Mesodermal cell (in vitro differentiated cells): ENCODE measurements at regions not wholly inside any gene's neighbourhood (a gene's known extent, or its start where the extent isn't known, plus 50 kb on each side); places are given as distances from the start of the nearest gene placed in this dataset.

Experiments used
- H3K27ac ChIP-seq: 2 replicates; pipeline ENCODE4 v1.7.0; 2013; ENCODE audit warnings: mild to moderate bottlenecking, low read depth, low read length, moderate library complexity; ENCODE audit not compliant: severe bottlenecking
- H3K36me3 ChIP-seq: 2 replicates; pipeline ENCODE4 v1.7.1; 2013; ENCODE audit warnings: mild to moderate bottlenecking, low read length, moderate library complexity; ENCODE audit not compliant: control insufficient read depth, insufficient read depth
- H3K4me1 ChIP-seq: one replicate; pipeline ENCODE4 v1.7.1; 2013; ENCODE audit warnings: mild to moderate bottlenecking, low read length; ENCODE audit not compliant: insufficient read depth, control insufficient read depth, poor library complexity, severe bottlenecking
- H3K4me3 ChIP-seq: 2 replicates; pipeline ENCODE4 v1.7.0; 2013; ENCODE audit warnings: low read length, control low read depth, mild to moderate bottlenecking; ENCODE audit not compliant: insufficient read depth, poor library complexity, severe bottlenecking; ENCODE audit errors: extremely low read depth
- H3K9me3 ChIP-seq: 2 replicates; pipeline ENCODE4 v1.7.1; 2013; ENCODE audit warnings: mild to moderate bottlenecking, low read length, moderate library complexity; ENCODE audit not compliant: control insufficient read depth
- WGBS, 2 experiments: methylation state at CpG; one replicate each; pipeline ENCODE4 v1.1.5; 2013; ENCODE audit warnings: missing lambda C conversion rate in 2 of 2; ENCODE audit not compliant: insufficient coverage in 2 of 2; 5-methylcytosine and 5-hydroxymethylcytosine counted together

- WGBS, 2 experiments = no CpG with 5 or more reads among the region's 3 CpGs
- peaks cover 5% of the 10 kb centered on the region for H3K36me3 ChIP-seq
- peaks cover 5% of the 10 kb centered on the region for H3K4me1 ChIP-seq
- H3K27ac ChIP-seq = no peak overlapping the region
- H3K4me3 ChIP-seq = no peak overlapping the region
- H3K9me3 ChIP-seq = peaks cover 4% of the 10 kb centered on the region
Measured at GRCh38 chr1:84090447-84091245, 53.4 kb upstream of the PRKACB start.

GRCh38 chr1:84089867-84090266 is 54.2 kb upstream of the PRKACB start:
- Histone ChIP-seq H3K4me3 (no peak overlapping the region), H3K27ac (no peak overlapping the region), H3K36me3 (peaks cover 6% of the 10 kb centered on the region), H3K4me1 (peaks cover 5% of the 10 kb centered on the region), H3K9me3 (peaks cover under 1% of the 10 kb centered on the region)

GRCh38 chr1:84089465-84089864 is 54.6 kb upstream of the PRKACB start:
- Histone ChIP-seq H3K9me3 (no peaks in the 10 kb centered on the region), H3K27ac (no peak overlapping the region), H3K4me1 (peaks cover 5% of the 10 kb centered on the region), H3K36me3 (peaks cover 6% of the 10 kb centered on the region), H3K4me3 (no peak overlapping the region)

GRCh38 chr1:84086616-84087015 is 57.5 kb upstream of the PRKACB start:
- no CpG with 5 or more reads among the region's 3 CpGs for WGBS, 2 experiments
- Histone ChIP-seq H3K4me1 (peaks cover 5% of the 10 kb centered on the region), H3K9me3 (no peaks in the 10 kb centered on the region), H3K36me3 (peaks cover 6% of the 10 kb centered on the region), H3K27ac (no peak overlapping the region), H3K4me3 (no peak overlapping the region)

- H3K4me3 ChIP-seq = no peak overlapping the region
- H3K9me3 ChIP-seq = no peaks in the 10 kb centered on the region
- peaks cover 5% of the 10 kb centered on the region for H3K4me1 ChIP-seq
- H3K36me3 ChIP-seq = peaks cover 6% of the 10 kb centered on the region
- H3K27ac ChIP-seq = no peak overlapping the region
- 73 to 100% methylated on average over 2 to 3 of the region's 5 CpGs for WGBS, 2 experiments
Measured at GRCh38 chr1:84086189-84086588, 57.9 kb upstream of the PRKACB start.

GRCh38 chr1:84083307-84083706 is 60.8 kb upstream of the PRKACB start:
- 67% methylated on average over 1 of the region's 3 CpGs; no CpG with 5 or more reads in 1 of the 2 experiments for WGBS, 2 experiments
- H3K4me3 ChIP-seq = no peak overlapping the region

GRCh38 chr1:84078842-84079202 is 65.2 kb upstream of the PRKACB start:
- Histone ChIP-seq H3K9me3 (no peaks in the 10 kb centered on the region), H3K36me3 (peaks cover 5% of the 10 kb centered on the region), H3K27ac (peak overlapping the region; percentile 30), H3K4me1 (no peaks in the 10 kb centered on the region), H3K4me3 (peak overlapping the region; percentile 66)
- WGBS, 2 experiments = no CpG with 5 or more reads among the region's 5 CpGs

More at GRCh38 chr1:84083307-84083706, 60.8 kb upstream of the PRKACB start:
- Histone ChIP-seq H3K27ac (no peak overlapping the region), H3K9me3 (no peaks in the 10 kb centered on the region), H3K4me1 (no peaks in the 10 kb centered on the region), H3K36me3 (peaks cover 6% of the 10 kb centered on the region)

GRCh38 chr1:84078108-84078841 is 65.8 kb upstream of the PRKACB start:
- Histone ChIP-seq H3K9me3 (no peaks in the 10 kb centered on the region), H3K4me3 (peak overlapping the region; percentile 66), H3K4me1 (no peaks in the 10 kb centered on the region), H3K36me3 (peaks cover 5% of the 10 kb centered on the region), H3K27ac (peak overlapping the region; percentile 61)
- 1% methylated on average over 40 to 42 of the region's 61 CpGs for WGBS, 2 experiments

GRCh38 chr1:84077476-84078107 is 66.5 kb upstream of the PRKACB start:
- Histone ChIP-seq H3K27ac (peak overlapping the region; percentile 88), H3K4me3 (peak overlapping the region; percentile 66), H3K9me3 (no peaks in the 10 kb centered on the region), H3K4me1 (no peaks in the 10 kb centered on the region), H3K36me3 (peaks cover 5% of the 10 kb centered on the region)
- WGBS, 2 experiments = 0% methylated on average over 29 to 55 of the region's 71 CpGs

- no peak overlapping the region for H3K27ac ChIP-seq
- peaks cover 14% of the 10 kb centered on the region for H3K9me3 ChIP-seq
- peaks cover 5% of the 10 kb centered on the region for H3K36me3 ChIP-seq
- H3K4me3 ChIP-seq = no peak overlapping the region
- 87% methylated on average over 2 of the region's 3 CpGs; no CpG with 5 or more reads in 1 of the 2 experiments for WGBS, 2 experiments
- no peaks in the 10 kb centered on the region for H3K4me1 ChIP-seq
Measured at GRCh38 chr1:84073266-84073665, 70.8 kb upstream of the PRKACB start.
